ENCODE measurements at regions not wholly inside any gene's neighbourhood (a gene's known extent, or its start where the extent isn't known, plus 50 kb on each side); places are given as distances from the start of the nearest gene placed in this dataset.

GRCh38 chr13:65540175-65540574 lies 1690.0 kb downstream of the PCDH9 start:
- TF ChIP-seq, protein P1, sequence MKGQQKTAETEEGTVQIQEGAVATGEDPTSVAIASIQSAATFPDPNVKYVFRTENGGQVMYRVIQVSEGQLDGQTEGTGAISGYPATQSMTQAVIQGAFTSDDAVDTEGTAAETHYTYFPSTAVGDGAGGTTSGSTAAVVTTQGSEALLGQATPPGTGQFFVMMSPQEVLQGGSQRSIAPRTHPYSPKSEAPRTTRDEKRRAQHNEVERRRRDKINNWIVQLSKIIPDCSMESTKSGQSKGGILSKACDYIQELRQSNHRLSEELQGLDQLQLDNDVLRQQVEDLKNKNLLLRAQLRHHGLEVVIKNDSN (IDR thresholded peaks at IDR 0.05) = no peak
- TF ChIP-seq FOXM1 (IDR thresholded peaks at IDR 0.05; ENCODE audit: borderline replicate concordance, low read depth) (no peak), YY1 (IDR thresholded peaks at IDR 0.05; ENCODE audit: low read depth) (no peak), RAD21 (IDR thresholded peaks at IDR 0.05; ENCODE audit: low read depth) (no peak), NFIC (IDR thresholded peaks at IDR 0.05) (no peak), EP300 (IDR thresholded peaks at IDR 0.05; ENCODE audit: borderline replicate concordance) (no peak), TAF1 (IDR thresholded peaks at IDR 0.05; ENCODE audit: low read depth) (no peak), ZBTB7A (IDR thresholded peaks at IDR 0.05; ENCODE audit: low read depth) (no peak), TCF12 (IDR thresholded peaks at IDR 0.05; ENCODE audit: low read depth) (no peak), TEAD4 (IDR thresholded peaks at IDR 0.05) (no peak), REST (IDR thresholded peaks at IDR 0.05; ENCODE audit: low read depth) (no peak), CREB1 (IDR thresholded peaks at IDR 0.05; ENCODE audit: low read depth) (no peak), EGR1 (IDR thresholded peaks at IDR 0.05) (no peak), CEBPB (IDR thresholded peaks at IDR 0.05) (no peak)
- TF ChIP-seq, protein P2, sequence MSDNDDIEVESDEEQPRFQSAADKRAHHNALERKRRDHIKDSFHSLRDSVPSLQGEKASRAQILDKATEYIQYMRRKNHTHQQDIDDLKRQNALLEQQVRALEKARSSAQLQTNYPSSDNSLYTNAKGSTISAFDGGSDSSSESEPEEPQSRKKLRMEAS (IDR thresholded peaks at IDR 0.05) = no peak

- TF ChIP-seq, protein P1 (IDR thresholded peaks at IDR 0.05) = no peak
- TF ChIP-seq TAF1 (IDR thresholded peaks at IDR 0.05; ENCODE audit: low read depth) (no peak), NFIC (IDR thresholded peaks at IDR 0.05) (no peak)
Measured at GRCh38 chr13:65535370-65535769, 1694.8 kb downstream of the PCDH9 start.

DNA sequence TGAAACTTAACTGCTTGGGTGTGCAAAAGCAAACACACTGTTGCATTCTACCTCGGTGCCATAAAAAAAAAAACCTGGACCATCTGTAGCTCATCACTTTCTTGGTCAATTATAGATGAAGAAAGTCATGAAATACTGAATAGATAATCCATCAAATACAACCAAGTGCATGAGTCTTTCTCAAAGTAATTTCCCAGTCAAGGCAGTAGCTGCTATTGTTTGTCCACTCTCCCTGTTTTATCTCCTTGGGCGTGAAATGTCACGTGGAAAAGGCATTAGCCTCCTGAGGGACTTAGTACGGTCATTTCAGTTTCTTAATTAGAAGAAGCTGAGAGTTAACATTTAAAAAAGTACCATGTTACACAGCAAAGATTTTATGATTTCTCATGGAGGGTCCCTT lies 1697.9 kb downstream of the PCDH9 start:
- TF ChIP-seq NFIC (IDR thresholded peaks at IDR 0.05) (no peak), FOXM1 (IDR thresholded peaks at IDR 0.05; ENCODE audit: borderline replicate concordance, low read depth) (no peak), TAF1 (IDR thresholded peaks at IDR 0.05; ENCODE audit: low read depth) (no peak), CEBPB (IDR thresholded peaks at IDR 0.05) (no peak), RAD21 (IDR thresholded peaks at IDR 0.05; ENCODE audit: low read depth) (no peak), EP300 (IDR thresholded peaks at IDR 0.05; ENCODE audit: borderline replicate concordance) (no peak), REST (IDR thresholded peaks at IDR 0.05; ENCODE audit: low read depth) (no peak), TEAD4 (IDR thresholded peaks at IDR 0.05) (no peak), CREB1 (IDR thresholded peaks at IDR 0.05; ENCODE audit: low read depth) (no peak), ZBTB7A (IDR thresholded peaks at IDR 0.05; ENCODE audit: low read depth) (no peak), EGR1 (IDR thresholded peaks at IDR 0.05) (no peak), TCF12 (IDR thresholded peaks at IDR 0.05; ENCODE audit: low read depth) (no peak), YY1 (IDR thresholded peaks at IDR 0.05; ENCODE audit: low read depth) (no peak)
- TF ChIP-seq, protein P1 (IDR thresholded peaks at IDR 0.05) = no peak
- TF ChIP-seq, protein P2 (IDR thresholded peaks at IDR 0.05) = no peak

- TF ChIP-seq CEBPB (IDR thresholded peaks at IDR 0.05) (no peak), TEAD4 (IDR thresholded peaks at IDR 0.05) (no peak), ZBTB7A (IDR thresholded peaks at IDR 0.05; ENCODE audit: low read depth) (no peak), EGR1 (IDR thresholded peaks at IDR 0.05) (no peak), NFIC (IDR thresholded peaks at IDR 0.05) (no peak), REST (IDR thresholded peaks at IDR 0.05; ENCODE audit: low read depth) (no peak)
Measured at GRCh38 chr13:65530688-65531087, 1699.4 kb downstream of the PCDH9 start.
